Neuronal stem cell (in vitro differentiated cells): ENCODE measurements at regions not wholly inside any gene's neighbourhood (a gene's known extent, or its start where the extent isn't known, plus 50 kb on each side); places are given as distances from the start of the nearest gene placed in this dataset.

Source experiments
- DNase-seq: peaks from one replicate; pipeline ENCODE4 v3.0.0-alpha.2; 2013; ENCODE audit warnings: low spot score
- H2AFZ ChIP-seq: one replicate; pipeline ENCODE4 v1.6.1; 2013; ENCODE audit warnings: mild to moderate bottlenecking, low read length, inconsistent platforms
- H2AK5ac ChIP-seq: 2 replicates; pipeline ENCODE4 v1.6.1; 2013; ENCODE audit warnings: low read depth, mild to moderate bottlenecking, inconsistent platforms, low read length, moderate library complexity, mixed read lengths
- H2BK120ac ChIP-seq: 2 replicates; pipeline ENCODE4 v1.6.1; 2013; ENCODE audit warnings: low read depth, mild to moderate bottlenecking, inconsistent platforms, low read length, moderate library complexity, mixed read lengths
- H2BK12ac ChIP-seq: one replicate; pipeline ENCODE4 v1.6.1; 2013; ENCODE audit warnings: low read length, inconsistent platforms
- H2BK15ac ChIP-seq: 2 replicates; pipeline ENCODE4 v1.6.1; 2013; ENCODE audit warnings: mild to moderate bottlenecking, low read length, inconsistent platforms, mixed read lengths
- H2BK5ac ChIP-seq: one replicate; pipeline ENCODE4 v1.6.1; 2013; ENCODE audit warnings: inconsistent platforms, mild to moderate bottlenecking, low read length, moderate library complexity
- H3K14ac ChIP-seq: one replicate; pipeline ENCODE4 v1.6.1; 2013; ENCODE audit warnings: low read length, inconsistent platforms
- H3K18ac ChIP-seq: 2 replicates; pipeline ENCODE4 v1.6.1; 2013; ENCODE audit warnings: low read length, inconsistent platforms
- H3K23ac ChIP-seq: 2 replicates; pipeline ENCODE4 v1.6.1; 2013; ENCODE audit warnings: low read depth, mild to moderate bottlenecking, mixed read lengths, low read length, inconsistent platforms; ENCODE audit not compliant: poor library complexity
- H3K27ac ChIP-seq: replicated peaks from 3 replicates; pipeline ENCODE4 v1.5.1; 2013; ENCODE audit warnings: low read length, inconsistent platforms
- H3K27me3 ChIP-seq, 3 experiments: 2 replicates each; pipeline ENCODE4 v1.6.1; 2013; ENCODE audit warnings: low read length in 3 of 3, mild to moderate bottlenecking in 2 of 3, inconsistent platforms in 1 of 3, low read depth in 1 of 3, mixed read lengths in 1 of 3, moderate library complexity in 1 of 3; ENCODE audit not compliant: control insufficient read depth in 3 of 3, insufficient read depth in 3 of 3
- H3K36me3 ChIP-seq, 2 donors: replicated peaks in 1 of 2; 2 replicates each; pipeline ENCODE4 v1.6.1; 2013; ENCODE audit warnings: low read length in 2 of 2; ENCODE audit not compliant: control insufficient read depth in 2 of 2, insufficient read depth in 2 of 2
- H3K4ac ChIP-seq: 2 replicates; pipeline ENCODE4 v1.6.1; 2013; ENCODE audit warnings: inconsistent platforms, mild to moderate bottlenecking, low read length, moderate library complexity
- H3K4me1 ChIP-seq, 2 donors: 1 replicate in 1 of 2; 2 replicates in 1 of 2; pipeline ENCODE4 v1.6.1; 2013; ENCODE audit warnings: low read length in 2 of 2, low read depth in 1 of 2; ENCODE audit not compliant: control insufficient read depth in 2 of 2, insufficient read depth in 1 of 2
- H3K4me2 ChIP-seq: one replicate; pipeline ENCODE4 v1.6.1; 2013; ENCODE audit warnings: mild to moderate bottlenecking, low read length, inconsistent platforms; ENCODE audit not compliant: insufficient read depth, poor library complexity, severe bottlenecking
- H3K4me3 ChIP-seq, 2 donors: 2 replicates each; pipeline ENCODE4 v1.5.1; 2013; ENCODE audit warnings: low read length in 2 of 2, mild to moderate bottlenecking in 2 of 2, inconsistent platforms in 1 of 2, moderate library complexity in 1 of 2
- H3K79me1 ChIP-seq: one replicate; pipeline ENCODE4 v1.6.1; 2013; ENCODE audit warnings: low read depth, mild to moderate bottlenecking, inconsistent platforms, low read length, moderate library complexity
- H3K9ac ChIP-seq: one replicate; pipeline ENCODE4 v1.6.1; 2013; ENCODE audit warnings: mild to moderate bottlenecking, low read depth, low read length, inconsistent platforms; ENCODE audit not compliant: poor library complexity
- H3K9me3 ChIP-seq, 2 donors: replicated peaks in 1 of 2; 2 replicates each; pipeline versions ENCODE3 to v1.6.1; 2013; ENCODE audit warnings: low read length in 2 of 2, mild to moderate bottlenecking in 2 of 2, inconsistent platforms in 1 of 2, low read depth in 1 of 2, mixed read lengths in 1 of 2, moderate library complexity in 1 of 2; ENCODE audit not compliant: control insufficient read depth in 2 of 2, insufficient read depth in 1 of 2
- H4K8ac ChIP-seq: one replicate; pipeline ENCODE4 v1.6.1; 2013; ENCODE audit warnings: low read depth, mild to moderate bottlenecking, inconsistent platforms, low read length, moderate library complexity
- H4K91ac ChIP-seq: one replicate; pipeline ENCODE4 v1.6.1; 2013; ENCODE audit warnings: low read length, low read depth, mild to moderate bottlenecking, inconsistent platforms; ENCODE audit not compliant: poor library complexity
- WGBS, 2 donors: extraction: QIAGEN DNeasy Blood & Tissue Kit; methylation state at CpG; one replicate each; pipeline ENCODE4 v1.1.7; 2013; ENCODE audit warnings: missing lambda C conversion rate in 2 of 2, mixed read lengths in 1 of 2; ENCODE audit not compliant: insufficient read length in 2 of 2, insufficient replicate concordance in 1 of 2; ENCODE audit errors: extremely low coverage in 2 of 2; 5-methylcytosine and 5-hydroxymethylcytosine counted together

GRCh38 chr1:238790882-238791281 is 595.5 kb upstream of the CHRM3 start:
- Histone ChIP-seq H2AFZ (no peak overlapping the region), H3K14ac (no peak overlapping the region), H3K36me3 (no peaks in the 10 kb centered on the region), H3K18ac (no peak overlapping the region), H3K79me1 (no peaks in the 10 kb centered on the region), H3K9me3 (no peaks in the 10 kb centered on the region), H4K91ac (no peak overlapping the region), H2BK120ac (no peak overlapping the region), H2BK12ac (no peak overlapping the region), H3K9ac (no peak overlapping the region), H4K8ac (no peak overlapping the region), H2BK15ac (no peak overlapping the region), H3K23ac (no peak overlapping the region), H3K4me2 (no peak overlapping the region), H3K27me3 (no peaks in the 10 kb centered on the region), H3K4ac (no peak overlapping the region), H3K27ac (no peak overlapping the region), H3K4me1 (no peaks in the 10 kb centered on the region), H2BK5ac (no peak overlapping the region), H3K4me3 (no peak overlapping the region), H2AK5ac (no peak overlapping the region)
- DNase-seq, result no peak
- no CpG with 5 or more reads among the region's 4 CpGs for WGBS, 2 donors

GRCh38 chr1:238789916-238790667 is 596.3 kb upstream of the CHRM3 start:
- no peak for DNase-seq

GRCh38 chr1:238787471-238787870 is 598.9 kb upstream of the CHRM3 start:
- WGBS, 2 donors, result no CpG with 5 or more reads among the region's 5 CpGs
- Histone ChIP-seq H2BK5ac (no peak overlapping the region), H2BK15ac (no peak overlapping the region), H3K27ac (no peak overlapping the region), H4K91ac (no peak overlapping the region), H2AFZ (no peak overlapping the region), H3K36me3 (no peaks in the 10 kb centered on the region), H3K9me3 (no peaks in the 10 kb centered on the region), H3K27me3 (no peaks in the 10 kb centered on the region), H2BK120ac (no peak overlapping the region), H3K4me1 (no peaks in the 10 kb centered on the region), H3K4me3 (no peak overlapping the region), H4K8ac (no peak overlapping the region), H2BK12ac (no peak overlapping the region), H3K9ac (no peak overlapping the region), H3K14ac (no peak overlapping the region), H3K23ac (no peak overlapping the region), H3K79me1 (no peaks in the 10 kb centered on the region), H3K4ac (no peak overlapping the region), H3K18ac (no peak overlapping the region), H2AK5ac (no peak overlapping the region), H3K4me2 (no peak overlapping the region)
- DNase-seq, result no peak

More at GRCh38 chr1:238789916-238790667, 596.3 kb upstream of the CHRM3 start:
- H4K8ac ChIP-seq, result no peak overlapping the region
- no peak overlapping the region for H3K4ac ChIP-seq
- no peak overlapping the region for H3K27ac ChIP-seq
- H3K27me3 ChIP-seq, result no peaks in the 10 kb centered on the region
- H2BK120ac ChIP-seq, result no peak overlapping the region
- H2AFZ ChIP-seq, result no peak overlapping the region
- no CpG with 5 or more reads among the region's 6 CpGs for WGBS, 2 donors
- H3K4me1 ChIP-seq, result no peaks in the 10 kb centered on the region
- H2BK15ac ChIP-seq, result no peak overlapping the region
- no peaks in the 10 kb centered on the region for H3K79me1 ChIP-seq
- H3K9me3 ChIP-seq, result no peaks in the 10 kb centered on the region
- H2BK12ac ChIP-seq, result no peak overlapping the region
- no peak overlapping the region for H2BK5ac ChIP-seq
- H3K14ac ChIP-seq, result no peak overlapping the region
- no peak overlapping the region for H4K91ac ChIP-seq
- H3K9ac ChIP-seq, result no peak overlapping the region
- H3K18ac ChIP-seq, result no peak overlapping the region
- H3K36me3 ChIP-seq, result no peaks in the 10 kb centered on the region
- no peak overlapping the region for H3K4me3 ChIP-seq
- no peak overlapping the region for H3K4me2 ChIP-seq
- no peak overlapping the region for H3K23ac ChIP-seq
- no peak overlapping the region for H2AK5ac ChIP-seq

GRCh38 chr1:238783633-238784032 is 602.7 kb upstream of the CHRM3 start:
- no peak overlapping the region for H4K91ac ChIP-seq
- H3K4me1 ChIP-seq, result peaks cover 0 to 3% of the 10 kb centered on the region in 2 donors
- no peak overlapping the region for H2BK120ac ChIP-seq
- no peak overlapping the region for H3K27ac ChIP-seq
- H3K14ac ChIP-seq, result no peak overlapping the region
- H2BK15ac ChIP-seq, result no peak overlapping the region
- no peaks in the 10 kb centered on the region for H3K79me1 ChIP-seq
- H2AFZ ChIP-seq, result no peak overlapping the region
- H3K4ac ChIP-seq, result no peak overlapping the region
- H3K23ac ChIP-seq, result no peak overlapping the region
- DNase-seq, result no peak
- no peak overlapping the region for H3K18ac ChIP-seq
- no peak overlapping the region for H3K4me2 ChIP-seq
- no peak overlapping the region for H2AK5ac ChIP-seq
- no peaks in the 10 kb centered on the region for H3K27me3 ChIP-seq
- no peak overlapping the region for H4K8ac ChIP-seq
- H3K36me3 ChIP-seq, result no peaks in the 10 kb centered on the region
- H3K9me3 ChIP-seq, result no peaks in the 10 kb centered on the region
- no peak overlapping the region for H3K4me3 ChIP-seq
- no peak overlapping the region for H3K9ac ChIP-seq
- H2BK12ac ChIP-seq, result no peak overlapping the region
- no peak overlapping the region for H2BK5ac ChIP-seq
